HuH-7 (cell line): ENCODE measurements at regions not wholly inside any gene's neighbourhood (a gene's known extent, or its start where the extent isn't known, plus 50 kb on each side); places are given as distances from the start of the nearest gene placed in this dataset.

Experiments used
- DNase-seq: peaks from one replicate; pipeline ENCODE4 v3.0.0; 2011; ENCODE audit warnings: low spot score

GRCh38 chr3:147939425-147939824 is 530.3 kb downstream of the ZIC1 start:
- no peak for DNase-seq

DNA sequence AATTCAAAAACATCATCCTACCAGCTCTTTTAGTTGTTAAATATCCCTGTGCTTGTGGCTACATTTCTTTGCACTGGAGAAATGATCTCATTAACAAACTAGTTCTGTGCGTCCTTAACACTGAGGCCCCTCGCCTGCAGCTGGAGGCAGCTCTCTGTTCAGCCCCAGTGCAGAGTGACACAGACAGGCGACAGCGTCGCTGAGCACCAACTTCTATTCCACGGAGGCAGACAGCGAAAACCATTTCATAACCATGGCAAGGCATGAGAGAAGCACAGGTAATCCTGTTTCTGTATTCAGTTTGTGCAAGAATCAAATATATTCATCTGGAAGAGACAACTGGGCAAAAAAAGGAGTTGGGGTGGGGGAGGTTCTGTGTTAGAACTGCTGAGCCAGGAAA is 530.7 kb downstream of the ZIC1 start:
- DNase-seq, result no peak

GRCh38 chr3:147940405-147941193 is 531.4 kb downstream of the ZIC1 start:
- DNase-seq, result no peak

GRCh38 chr3:147941969-147942368 is 532.8 kb downstream of the ZIC1 start:
- no peak for DNase-seq

DNA sequence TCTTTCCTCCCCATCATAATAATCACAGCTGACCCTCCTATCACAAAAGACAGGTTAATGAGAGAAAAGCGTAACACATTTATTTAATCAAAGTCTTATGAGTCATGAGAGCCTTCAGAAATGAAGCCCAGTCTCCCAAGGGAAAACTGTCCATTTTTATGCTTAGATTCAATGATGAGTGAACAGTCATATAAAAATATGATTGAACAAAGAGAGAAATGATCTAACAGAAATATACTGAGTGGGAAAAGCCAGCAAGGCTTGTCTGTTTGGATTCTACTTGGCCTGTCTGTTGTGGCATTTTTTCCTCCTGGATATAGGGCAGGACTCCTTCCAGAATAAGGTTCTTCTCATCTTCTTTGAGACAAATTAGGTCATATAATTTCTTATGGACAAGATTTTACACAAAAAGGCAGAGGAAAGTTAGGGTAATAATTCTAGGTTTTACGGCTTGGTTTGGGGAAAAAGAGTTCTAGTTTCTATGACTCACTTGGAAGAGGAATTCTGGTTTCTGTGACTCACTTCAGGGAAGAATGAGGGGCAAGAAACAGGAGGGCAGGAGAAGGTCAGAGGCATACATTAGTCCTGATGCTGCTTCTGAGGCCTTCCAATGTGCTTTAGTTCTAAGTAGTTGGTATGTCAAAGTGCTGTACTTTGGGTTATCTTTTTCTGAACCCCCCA is 534.2 kb downstream of the ZIC1 start:
- no peak for DNase-seq

DNA sequence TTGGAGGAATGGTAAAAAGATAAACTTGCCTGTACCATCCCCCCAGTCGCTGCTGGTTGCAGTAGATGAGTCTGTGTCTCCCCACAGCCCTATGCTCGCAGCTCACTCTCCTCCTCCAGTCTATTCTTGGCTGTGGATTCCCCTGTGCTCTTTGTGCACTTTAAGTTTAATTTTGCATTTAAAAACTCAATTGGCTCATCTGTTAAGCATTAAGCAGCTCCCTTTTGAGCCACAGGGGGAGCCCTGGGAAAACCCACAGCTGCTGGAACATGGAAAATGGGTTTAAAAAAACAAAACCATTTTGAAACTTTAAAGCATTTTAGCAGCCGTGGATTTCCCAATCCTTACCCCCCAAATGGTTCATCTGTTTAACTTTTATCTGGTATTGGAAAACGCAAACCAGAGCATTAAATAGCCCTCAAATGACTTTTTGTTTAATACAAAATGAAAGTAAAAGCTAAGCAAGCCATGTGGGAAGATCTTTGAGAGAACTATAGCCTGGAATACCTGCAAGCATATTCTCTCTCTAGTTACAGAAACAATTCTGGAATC is 536.9 kb downstream of the ZIC1 start:
- peak; percentile 14 for DNase-seq

GRCh38 chr3:147956615-147957014 is 547.5 kb downstream of the ZIC1 start:
- DNase-seq, result no peak

DNA sequence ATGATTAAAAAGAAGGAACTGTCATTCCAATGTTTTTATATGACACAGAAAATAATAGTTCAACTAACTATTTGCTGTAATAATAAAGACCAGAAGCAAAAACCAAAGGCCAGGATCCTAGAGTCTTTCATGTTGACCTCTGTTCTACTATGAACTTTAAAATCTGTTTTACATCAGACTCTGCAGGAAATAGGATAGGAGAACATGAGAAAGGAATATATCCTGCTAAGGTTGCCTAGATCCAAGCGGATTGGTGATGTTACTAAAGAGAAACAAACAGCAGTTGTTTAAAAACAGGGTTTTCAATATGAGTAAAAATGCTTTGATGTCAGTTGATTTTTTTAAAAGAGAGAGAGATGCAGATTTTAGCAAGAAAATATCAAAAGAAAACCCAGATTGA is 549.6 kb downstream of the ZIC1 start:
- DNase-seq, result no peak

DNA sequence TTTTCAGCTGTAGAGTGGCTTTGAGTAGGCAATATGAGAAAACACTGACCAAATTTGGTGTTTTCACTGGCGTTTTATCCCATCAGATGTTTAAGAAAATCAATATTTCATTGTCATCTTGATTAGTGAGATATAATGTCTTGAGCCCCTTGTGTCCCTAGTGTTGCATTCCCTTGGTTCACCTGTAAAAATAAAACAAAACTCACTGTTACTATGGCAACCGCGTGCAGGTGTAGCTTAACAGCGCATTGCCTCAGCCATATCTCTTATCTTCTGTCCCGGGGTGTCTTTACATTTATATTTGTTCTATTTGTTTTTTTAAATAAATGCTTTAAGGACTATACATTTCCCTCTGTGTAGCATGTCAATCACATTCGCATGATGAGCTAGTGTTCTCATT is 551.6 kb downstream of the ZIC1 start:
- DNase-seq, result no peak

DNA sequence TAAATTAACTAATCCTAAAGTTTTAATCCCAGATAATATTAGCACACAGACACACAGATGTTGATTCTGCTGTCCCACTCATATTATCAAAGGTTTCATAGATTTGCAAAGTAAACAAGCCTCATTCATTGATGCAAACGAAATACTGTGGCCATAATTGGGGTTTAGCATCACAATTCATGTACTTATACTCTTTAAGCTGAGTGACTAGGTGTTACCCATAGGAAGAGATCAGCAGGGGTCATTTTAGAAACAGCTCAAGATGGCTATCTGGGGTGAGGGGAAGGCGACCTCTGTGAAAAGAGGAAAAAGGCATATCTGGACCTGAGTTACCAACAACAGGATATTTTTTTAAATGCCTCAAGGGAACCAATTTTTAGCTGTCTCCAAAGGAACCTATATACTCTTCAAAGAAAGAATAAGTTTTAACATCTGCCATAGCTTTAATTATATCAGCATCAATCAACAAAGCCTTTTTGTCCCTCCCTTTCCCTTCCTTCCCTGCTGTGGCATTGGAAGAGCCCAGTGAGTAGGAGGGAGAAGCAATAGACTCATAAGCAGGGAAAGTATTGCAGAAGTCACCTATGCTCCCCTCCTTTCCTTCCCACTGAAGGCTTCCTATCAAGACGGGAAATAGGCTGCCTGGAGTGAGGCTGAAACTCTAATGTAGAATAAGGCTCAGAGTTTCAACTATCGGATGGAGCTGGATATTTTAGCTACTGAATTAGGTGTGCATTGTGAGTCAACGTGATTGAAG is 553.4 kb downstream of the ZIC1 start:
- DNase-seq, result no peak

- DNase-seq, result no peak
These were observed 554.5 kb downstream of the ZIC1 start for GRCh38 chr3:147963711-147964110.

GRCh38 chr3:147975165-147975564 is 566.0 kb downstream of the ZIC1 start:
- DNase-seq, result no peak

GRCh38 chr3:147977001-147977400 is 567.8 kb downstream of the ZIC1 start:
- no peak for DNase-seq

DNA sequence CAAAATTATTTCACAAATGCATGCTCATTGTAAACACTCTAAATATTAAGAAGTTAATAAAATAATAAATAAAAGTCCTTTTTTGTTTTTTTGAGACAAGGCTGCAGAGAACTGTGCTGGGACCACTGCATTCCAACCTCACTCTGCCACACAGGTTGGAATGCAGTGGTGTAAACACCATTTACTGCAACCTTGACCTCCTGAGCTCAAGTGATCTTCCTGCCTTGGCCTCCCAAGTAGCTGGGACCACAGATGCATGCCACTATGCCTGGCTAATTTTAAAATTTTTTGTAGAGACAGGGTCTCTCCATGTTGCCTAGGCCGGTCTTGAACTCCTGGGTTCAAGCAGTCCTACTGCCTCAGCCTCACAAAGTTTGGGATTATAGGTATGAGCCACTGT is 578.4 kb downstream of the ZIC1 start:
- no peak for DNase-seq

- DNase-seq, result no peak
These were observed 580.2 kb downstream of the ZIC1 start for GRCh38 chr3:147989344-147989743.

DNA sequence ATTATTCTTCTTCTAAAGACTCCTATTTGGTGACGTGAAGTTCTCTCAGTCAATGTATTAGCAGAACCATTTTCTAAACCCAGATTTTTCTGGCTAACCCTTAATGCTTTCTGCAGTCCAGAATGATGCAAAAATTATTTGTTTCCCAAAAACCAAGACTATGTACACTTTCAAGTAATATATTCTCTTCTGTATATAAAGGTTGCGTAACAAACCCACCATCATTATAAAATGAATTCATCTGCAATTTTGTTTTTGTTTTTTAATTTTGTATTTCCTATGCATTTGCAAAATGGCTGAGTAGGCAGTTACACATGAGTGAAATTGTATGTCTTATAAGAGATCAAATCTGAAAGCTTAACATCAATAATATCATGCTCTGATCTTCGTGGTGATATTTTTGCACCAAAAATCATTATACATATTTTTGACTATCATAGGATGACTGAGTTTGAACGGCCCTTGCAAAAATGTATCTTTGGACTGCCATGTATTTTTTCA is 593.6 kb downstream of the ZIC1 start:
- no peak for DNase-seq

DNA sequence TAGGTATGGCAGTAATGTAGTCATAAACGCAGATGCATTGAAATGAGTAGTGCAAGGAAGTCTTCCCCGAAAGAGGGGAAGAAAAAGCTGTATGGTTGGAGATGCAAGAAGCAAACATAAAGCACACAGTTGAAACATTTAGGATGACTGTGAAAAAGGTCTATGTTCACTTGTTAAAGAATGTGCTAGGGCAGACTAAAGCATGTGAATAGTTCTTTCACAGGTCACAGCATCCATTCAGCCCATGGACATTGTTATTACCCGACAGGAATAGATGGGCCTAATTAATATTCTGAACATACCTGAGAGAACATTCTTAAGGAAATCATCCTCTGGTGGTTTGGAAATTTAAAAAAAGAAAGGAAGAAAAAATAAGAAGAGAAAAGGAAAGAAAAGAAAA is 595.2 kb downstream of the ZIC1 start:
- no peak for DNase-seq

GRCh38 chr3:148005456-148005855 is 596.3 kb downstream of the ZIC1 start:
- no peak for DNase-seq

DNA sequence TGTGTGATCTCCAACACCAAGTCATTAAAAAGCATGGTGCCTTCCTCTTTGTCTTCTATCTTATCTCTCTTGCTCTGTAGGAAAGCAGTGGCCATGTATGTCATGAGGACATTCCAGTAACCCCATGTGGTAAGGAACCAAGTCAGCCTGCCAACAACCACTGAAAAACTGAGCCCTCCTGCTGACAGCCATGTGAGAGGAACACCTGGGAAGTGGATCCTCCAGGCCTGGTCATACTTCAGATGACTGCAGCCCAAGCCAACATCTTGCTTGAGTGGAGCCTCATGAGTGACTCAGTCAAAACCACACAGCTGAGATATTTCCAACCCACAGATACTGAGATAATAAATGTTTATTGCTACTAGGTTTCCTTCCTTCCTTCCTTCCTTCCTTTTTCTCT is 597.3 kb downstream of the ZIC1 start:
- DNase-seq, result no peak

DNA sequence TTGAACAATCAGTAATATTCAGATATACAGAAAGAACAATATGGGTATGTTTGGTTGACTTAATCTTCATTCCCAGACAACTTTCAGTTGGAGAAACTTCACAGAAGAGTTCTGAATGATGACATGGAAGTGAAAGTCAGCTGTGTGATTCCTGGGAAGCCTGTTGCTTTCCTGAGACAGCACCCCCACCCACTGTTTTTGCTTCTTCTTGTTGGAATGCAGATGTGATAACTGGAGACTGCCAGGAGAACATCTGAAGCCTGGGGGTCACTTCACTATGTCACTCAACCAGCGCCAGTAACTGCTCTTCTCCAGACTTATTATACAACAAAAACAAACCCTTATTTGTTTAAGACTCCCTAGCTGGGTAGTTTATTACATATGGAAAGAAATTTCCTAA is 599.4 kb downstream of the ZIC1 start:
- DNase-seq, result no peak

- no peak for DNase-seq
These were observed 611.7 kb downstream of the ZIC1 start for GRCh38 chr3:148020861-148021260.

DNA sequence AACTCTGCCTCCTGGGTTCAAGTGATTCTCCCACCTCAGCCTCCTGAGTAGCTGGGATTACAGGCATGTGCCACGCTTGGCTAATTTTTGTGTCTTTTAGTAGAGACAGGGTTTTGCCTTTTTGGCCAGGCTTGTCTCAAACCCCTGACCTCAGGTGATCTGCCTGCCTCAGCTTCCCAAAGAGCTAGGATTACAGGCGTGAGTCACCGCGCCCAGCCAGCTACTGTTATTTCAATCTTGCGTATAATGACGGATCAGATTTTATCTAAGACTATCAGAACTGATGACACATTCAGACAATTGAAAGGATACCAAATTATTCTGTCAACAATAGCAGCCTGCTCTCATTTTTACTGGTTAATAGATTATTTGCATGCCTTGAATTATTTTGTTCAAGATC is 612.2 kb downstream of the ZIC1 start:
- DNase-seq, result no peak

DNA sequence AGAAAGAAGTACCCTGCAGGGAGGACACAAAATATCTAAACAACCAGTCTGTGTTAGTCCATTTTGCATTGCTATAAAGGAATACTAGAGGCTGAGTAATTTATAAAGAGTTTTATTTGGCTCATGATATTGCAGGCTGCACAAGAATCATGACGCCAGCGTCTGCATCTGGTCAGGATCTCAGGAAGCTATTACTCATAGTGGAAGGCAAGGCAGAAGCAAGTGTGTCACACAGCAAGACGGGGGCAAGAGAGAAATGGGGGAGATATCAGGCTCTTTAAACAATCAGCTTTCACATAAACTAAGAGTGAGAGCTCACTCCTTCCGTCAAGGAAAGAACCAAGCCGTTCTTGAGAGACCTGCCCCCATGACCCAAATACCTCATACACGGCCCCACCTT is 614.8 kb downstream of the ZIC1 start:
- no peak for DNase-seq
